ENCODE measurements at regions not wholly inside any gene's neighbourhood (a gene's known extent, or its start where the extent isn't known, plus 50 kb on each side); places are given as distances from the start of the nearest gene placed in this dataset.

- Histone ChIP-seq H3K27ac (ENCODE audit: low read depth, low read length, poor library complexity, severe bottlenecking) (no peak overlapping the region), H3K4me1 (ENCODE audit: insufficient read depth, low read length, poor library complexity, severe bottlenecking) (no peaks in the 10 kb centered on the region), H3K27me3 (replicated peaks; ENCODE audit: insufficient read depth, low read depth, low read length, poor library complexity) (no peaks in the 10 kb centered on the region), H3K36me3 (ENCODE audit: insufficient read depth, low read length, poor library complexity, severe bottlenecking) (no peaks in the 10 kb centered on the region), H3K9me3 (ENCODE audit: low read depth, low read length, poor library complexity, severe bottlenecking) (no peaks in the 10 kb centered on the region), H3K4me3 (ENCODE audit: low read depth, low read length, poor library complexity, severe bottlenecking) (no peak overlapping the region)
- CTCF ChIA-PET: no interaction called here
- no TSS peak for BruUV-seq (replicated peaks)
- intact Hi-C loops (cut with micrococcal nuclease; ENCODE audit: unreplicated experiment): no loop called here
- DNase-seq (ENCODE audit: low spot score): no peak
- TF ChIP-seq EZH2 (IDR thresholded peaks at IDR 0.05; ENCODE audit: borderline replicate concordance, low read depth, low read length, poor library complexity, severe bottlenecking): no peak
- TF ChIP-seq, protein P1, sequence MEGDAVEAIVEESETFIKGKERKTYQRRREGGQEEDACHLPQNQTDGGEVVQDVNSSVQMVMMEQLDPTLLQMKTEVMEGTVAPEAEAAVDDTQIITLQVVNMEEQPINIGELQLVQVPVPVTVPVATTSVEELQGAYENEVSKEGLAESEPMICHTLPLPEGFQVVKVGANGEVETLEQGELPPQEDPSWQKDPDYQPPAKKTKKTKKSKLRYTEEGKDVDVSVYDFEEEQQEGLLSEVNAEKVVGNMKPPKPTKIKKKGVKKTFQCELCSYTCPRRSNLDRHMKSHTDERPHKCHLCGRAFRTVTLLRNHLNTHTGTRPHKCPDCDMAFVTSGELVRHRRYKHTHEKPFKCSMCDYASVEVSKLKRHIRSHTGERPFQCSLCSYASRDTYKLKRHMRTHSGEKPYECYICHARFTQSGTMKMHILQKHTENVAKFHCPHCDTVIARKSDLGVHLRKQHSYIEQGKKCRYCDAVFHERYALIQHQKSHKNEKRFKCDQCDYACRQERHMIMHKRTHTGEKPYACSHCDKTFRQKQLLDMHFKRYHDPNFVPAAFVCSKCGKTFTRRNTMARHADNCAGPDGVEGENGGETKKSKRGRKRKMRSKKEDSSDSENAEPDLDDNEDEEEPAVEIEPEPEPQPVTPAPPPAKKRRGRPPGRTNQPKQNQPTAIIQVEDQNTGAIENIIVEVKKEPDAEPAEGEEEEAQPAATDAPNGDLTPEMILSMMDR (conservative IDR thresholded peaks at IDR 0.05; ENCODE audit: low read depth, low read length): no peak
- POLR2A ChIA-PET (ENCODE audit: low non-redundant PET): no interaction called here
Observed at GRCh38 chr5:20692913-20693312, 704.9 kb upstream of the CDH18 start.

DNA sequence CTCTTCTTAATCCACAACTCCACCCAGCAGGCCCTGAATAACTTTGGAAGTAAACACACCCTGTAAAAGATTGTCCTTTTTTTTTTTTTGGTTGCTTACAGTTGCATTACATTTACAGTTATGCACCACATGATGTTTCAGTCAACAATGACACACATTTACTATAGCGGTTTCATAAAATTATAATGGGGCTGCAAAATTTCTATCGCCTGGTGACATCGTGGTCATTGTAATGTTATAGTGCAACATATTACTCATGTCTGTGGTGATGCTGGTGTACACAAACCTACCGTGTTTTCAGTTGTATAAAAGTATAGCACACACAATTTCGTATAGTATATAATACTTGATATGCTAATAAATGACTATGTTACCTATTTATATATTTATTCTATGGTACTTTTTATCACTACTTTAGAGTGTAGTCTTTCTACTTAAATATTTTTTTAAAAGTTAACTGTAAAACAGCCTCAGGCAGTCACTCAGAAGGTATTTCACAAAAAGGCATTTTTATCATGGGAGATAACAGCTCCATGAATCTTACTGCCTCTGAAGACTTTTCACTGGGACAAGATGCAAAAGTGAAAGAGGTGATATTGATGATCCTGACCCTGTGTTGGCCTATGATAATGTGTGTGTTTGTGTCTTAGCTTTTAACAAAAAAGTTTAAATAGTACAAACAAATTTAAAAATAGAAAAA is 695.4 kb upstream of the CDH18 start:
- Histone ChIP-seq H3K27ac (ENCODE audit: low read depth, low read length, poor library complexity, severe bottlenecking) (no peak overlapping the region), H3K4me1 (ENCODE audit: insufficient read depth, low read length, poor library complexity, severe bottlenecking) (no peaks in the 10 kb centered on the region), H3K4me3 (ENCODE audit: low read depth, low read length, poor library complexity, severe bottlenecking) (no peak overlapping the region), H3K27me3 (replicated peaks; ENCODE audit: insufficient read depth, low read depth, low read length, poor library complexity) (no peaks in the 10 kb centered on the region), H3K36me3 (ENCODE audit: insufficient read depth, low read length, poor library complexity, severe bottlenecking) (no peaks in the 10 kb centered on the region), H3K9me3 (ENCODE audit: low read depth, low read length, poor library complexity, severe bottlenecking) (no peaks in the 10 kb centered on the region)
- CTCF ChIA-PET: no interaction called here
- intact Hi-C loops (cut with micrococcal nuclease; ENCODE audit: unreplicated experiment): no loop called here
- BruUV-seq (replicated peaks): no TSS peak
- TF ChIP-seq EZH2 (IDR thresholded peaks at IDR 0.05; ENCODE audit: borderline replicate concordance, low read depth, low read length, poor library complexity, severe bottlenecking): no peak
- TF ChIP-seq, protein P1 (conservative IDR thresholded peaks at IDR 0.05; ENCODE audit: low read depth, low read length): no peak
- POLR2A ChIA-PET (ENCODE audit: low non-redundant PET): no interaction called here
- DNase-seq (ENCODE audit: low spot score): no peak

DNA sequence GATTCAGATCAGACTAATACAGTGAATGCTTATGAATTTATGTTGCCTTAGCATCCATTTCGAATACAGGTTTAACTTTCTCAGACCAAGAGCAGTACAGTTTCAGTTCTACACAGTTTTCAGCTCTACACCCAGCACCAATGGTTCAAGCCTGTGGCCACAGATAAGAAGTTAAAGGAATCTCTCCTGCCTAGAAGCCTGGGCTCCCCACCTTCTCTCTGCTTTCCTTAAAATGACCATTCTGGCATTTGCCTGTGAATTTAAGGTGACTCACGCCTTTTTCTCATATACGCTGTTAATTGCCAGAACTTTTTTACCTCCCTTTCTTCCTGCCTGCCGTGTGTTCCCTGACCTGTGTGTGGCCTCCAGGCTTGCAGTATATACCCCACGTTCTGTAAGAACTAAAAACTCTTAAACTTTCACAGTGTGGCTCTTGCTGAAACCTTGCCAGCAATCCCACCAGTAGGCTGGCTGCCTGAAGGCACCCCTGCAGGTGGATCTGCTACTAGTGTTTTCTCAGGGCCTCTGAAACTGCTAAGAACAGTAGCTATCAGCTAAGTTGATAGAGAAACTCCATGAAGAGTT is 692.8 kb upstream of the CDH18 start:
- intact Hi-C loops (cut with micrococcal nuclease; ENCODE audit: unreplicated experiment): no loop called here
- CTCF ChIA-PET: no interaction called here
- no TSS peak for BruUV-seq (replicated peaks)
- TF ChIP-seq, protein P1 (conservative IDR thresholded peaks at IDR 0.05; ENCODE audit: low read depth, low read length): no peak
- H3K36me3 ChIP-seq (ENCODE audit: insufficient read depth, low read length, poor library complexity, severe bottlenecking): no peaks in the 10 kb centered on the region
- H3K27me3 ChIP-seq (replicated peaks; ENCODE audit: insufficient read depth, low read depth, low read length, poor library complexity): no peaks in the 10 kb centered on the region
- H3K4me1 ChIP-seq (ENCODE audit: insufficient read depth, low read length, poor library complexity, severe bottlenecking): no peaks in the 10 kb centered on the region
- no peak overlapping the region for H3K27ac ChIP-seq (ENCODE audit: low read depth, low read length, poor library complexity, severe bottlenecking)
- POLR2A ChIA-PET (ENCODE audit: low non-redundant PET): no interaction called here
- no peaks in the 10 kb centered on the region for H3K9me3 ChIP-seq (ENCODE audit: low read depth, low read length, poor library complexity, severe bottlenecking)
- no peak for DNase-seq (ENCODE audit: low spot score)
- no peak overlapping the region for H3K4me3 ChIP-seq (ENCODE audit: low read depth, low read length, poor library complexity, severe bottlenecking)

Data from A673 (cell line).